Ishikawa (cell line): ENCODE measurements at regions not wholly inside any gene's neighbourhood (a gene's known extent, or its start where the extent isn't known, plus 50 kb on each side); places are given as distances from the start of the nearest gene placed in this dataset.

ENCODE experiments used
- EP300 ChIP-seq: IDR thresholded peaks from 2 replicates; pipeline ENCODE4 v1.6.1; 2012; ENCODE audit warnings: borderline replicate concordance
- RAD21 ChIP-seq: IDR thresholded peaks from 2 replicates; pipeline ENCODE4 v1.6.1; 2012; ENCODE audit warnings: low read depth
- TAF1 ChIP-seq: IDR thresholded peaks from 2 replicates; pipeline ENCODE4 v1.6.1; 2012; ENCODE audit warnings: low read depth, mild to moderate bottlenecking
- TCF12 ChIP-seq: IDR thresholded peaks from 2 replicates; pipeline ENCODE4 v1.6.1; 2012; ENCODE audit warnings: low read depth

- TF ChIP-seq TAF1 (no peak), TCF12 (no peak), RAD21 (no peak), EP300 (no peak)
Measured at GRCh38 chr20:50417484-50418235, 92.5 kb upstream of the PTPN1 start.
